ENCODE measurements at regions not wholly inside any gene's neighbourhood (a gene's known extent, or its start where the extent isn't known, plus 50 kb on each side); places are given as distances from the start of the nearest gene placed in this dataset.

DNA sequence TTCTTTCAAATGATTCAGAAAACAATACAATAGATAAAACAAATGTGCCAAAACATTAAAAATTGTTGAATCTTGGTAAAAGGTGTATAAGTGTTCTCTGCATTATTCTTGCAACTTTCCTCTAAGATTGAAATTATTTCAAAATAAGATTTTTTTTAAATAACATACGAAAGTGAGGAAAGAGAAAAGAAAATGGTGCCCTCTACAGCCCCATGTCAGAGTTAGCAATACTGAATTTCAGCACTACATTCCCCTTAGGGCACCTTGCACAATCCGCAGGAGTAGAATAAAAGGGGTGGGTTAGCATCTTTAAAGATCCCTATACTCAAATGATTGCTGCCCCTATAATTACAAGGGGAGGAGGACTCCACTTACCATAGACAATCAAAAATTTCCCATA lies 433.7 kb downstream of the BCL11A start:
- TF ChIP-seq, protein P1, sequence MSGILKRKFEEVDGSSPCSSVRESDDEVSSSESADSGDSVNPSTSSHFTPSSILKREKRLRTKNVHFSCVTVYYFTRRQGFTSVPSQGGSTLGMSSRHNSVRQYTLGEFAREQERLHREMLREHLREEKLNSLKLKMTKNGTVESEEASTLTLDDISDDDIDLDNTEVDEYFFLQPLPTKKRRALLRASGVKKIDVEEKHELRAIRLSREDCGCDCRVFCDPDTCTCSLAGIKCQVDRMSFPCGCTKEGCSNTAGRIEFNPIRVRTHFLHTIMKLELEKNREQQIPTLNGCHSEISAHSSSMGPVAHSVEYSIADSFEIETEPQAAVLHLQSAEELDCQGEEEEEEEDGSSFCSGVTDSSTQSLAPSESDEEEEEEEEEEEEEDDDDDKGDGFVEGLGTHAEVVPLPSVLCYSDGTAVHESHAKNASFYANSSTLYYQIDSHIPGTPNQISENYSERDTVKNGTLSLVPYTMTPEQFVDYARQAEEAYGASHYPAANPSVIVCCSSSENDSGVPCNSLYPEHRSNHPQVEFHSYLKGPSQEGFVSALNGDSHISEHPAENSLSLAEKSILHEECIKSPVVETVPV (CRISPR knock-in tag; IDR thresholded peaks at IDR 0.05): no peak
- TF ChIP-seq, protein P2, sequence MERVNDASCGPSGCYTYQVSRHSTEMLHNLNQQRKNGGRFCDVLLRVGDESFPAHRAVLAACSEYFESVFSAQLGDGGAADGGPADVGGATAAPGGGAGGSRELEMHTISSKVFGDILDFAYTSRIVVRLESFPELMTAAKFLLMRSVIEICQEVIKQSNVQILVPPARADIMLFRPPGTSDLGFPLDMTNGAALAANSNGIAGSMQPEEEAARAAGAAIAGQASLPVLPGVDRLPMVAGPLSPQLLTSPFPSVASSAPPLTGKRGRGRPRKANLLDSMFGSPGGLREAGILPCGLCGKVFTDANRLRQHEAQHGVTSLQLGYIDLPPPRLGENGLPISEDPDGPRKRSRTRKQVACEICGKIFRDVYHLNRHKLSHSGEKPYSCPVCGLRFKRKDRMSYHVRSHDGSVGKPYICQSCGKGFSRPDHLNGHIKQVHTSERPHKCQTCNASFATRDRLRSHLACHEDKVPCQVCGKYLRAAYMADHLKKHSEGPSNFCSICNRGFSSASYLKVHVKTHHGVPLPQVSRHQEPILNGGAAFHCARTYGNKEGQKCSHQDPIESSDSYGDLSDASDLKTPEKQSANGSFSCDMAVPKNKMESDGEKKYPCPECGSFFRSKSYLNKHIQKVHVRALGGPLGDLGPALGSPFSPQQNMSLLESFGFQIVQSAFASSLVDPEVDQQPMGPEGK (CRISPR knock-in tag; IDR thresholded peaks at IDR 0.05; ENCODE audit: borderline replicate concordance): no peak
